Suppressor macrophage treated with lipopolysaccharide for 1 hour (primary cell): ENCODE measurements at regions not wholly inside any gene's neighbourhood (a gene's known extent, or its start where the extent isn't known, plus 50 kb on each side); places are given as distances from the start of the nearest gene placed in this dataset.
A peak's percentile ranks its signal among the peaks of the same experiment; 100 is the strongest.

Source experiments
- DNase-seq, 3 donors: peaks; one replicate each; pipeline ENCODE4 v3.0.0-alpha.2; 2020 to 2022

DNA sequence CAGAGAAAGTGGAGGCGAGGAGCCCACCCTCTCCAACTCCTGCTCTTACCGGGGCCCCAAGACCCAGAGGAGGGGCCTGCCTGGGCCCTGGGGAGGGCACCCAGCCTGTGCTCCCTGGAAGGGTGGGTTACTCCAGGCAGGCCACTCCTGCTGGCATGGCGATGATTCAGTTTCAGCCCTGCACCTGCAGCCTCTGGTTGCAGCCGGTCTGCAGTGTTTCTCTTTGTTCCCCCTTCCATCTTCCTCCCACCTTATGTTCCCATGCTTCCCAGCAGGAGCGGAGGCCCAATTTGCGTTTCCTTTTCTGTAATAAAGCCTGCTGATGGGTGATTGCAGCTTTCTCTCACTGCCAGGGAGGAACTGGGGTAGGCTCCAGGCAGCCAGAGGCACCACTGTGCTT, 53.2 kb upstream of the FAM20C start:
- peak in 2 of 3 donors; percentile 31 to 52 for DNase-seq

- DNase-seq: peak in 1 of 3 donors; percentile 7
These were observed 52.7 kb upstream of the FAM20C start for GRCh38 chr7:139561-140243.

- no peak for DNase-seq
These were observed 51.4 kb upstream of the FAM20C start for GRCh38 chr7:140996-141395.

DNA sequence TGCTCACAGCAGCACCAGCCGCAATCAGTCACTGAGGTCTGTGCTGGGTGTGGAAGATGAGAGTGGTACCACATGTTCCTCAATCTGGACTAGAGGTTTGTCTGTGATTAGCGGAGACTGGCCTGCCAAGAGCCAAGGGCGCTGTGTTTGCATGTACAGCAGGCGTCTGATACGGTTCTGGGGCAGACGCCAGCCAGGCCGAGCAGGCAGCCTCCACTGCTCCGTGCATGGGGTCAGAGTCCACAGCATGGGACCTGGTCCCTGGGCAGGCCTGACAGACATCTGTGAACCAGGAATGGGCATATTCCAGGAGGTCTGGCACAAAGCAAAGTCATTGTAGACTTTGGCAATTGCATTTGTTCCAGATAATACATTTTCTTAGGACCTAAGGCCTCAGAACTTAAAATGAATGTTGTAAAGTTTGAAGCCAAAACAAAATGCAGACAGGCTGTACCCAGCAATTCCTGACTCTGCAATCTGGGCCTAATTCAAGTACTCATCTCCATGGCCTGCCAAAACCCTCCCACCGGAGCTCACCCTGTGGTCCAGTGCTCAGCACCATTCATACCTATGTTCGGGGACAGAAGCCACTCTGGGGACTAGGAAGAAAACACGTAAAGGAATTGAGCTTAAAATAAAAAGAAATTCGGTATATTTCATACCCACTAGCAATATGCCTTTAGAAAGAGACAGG, 50.0 kb upstream of the FAM20C start:
- peak in 1 of 3 donors; percentile 18 for DNase-seq
